ENCODE measurements at regions not wholly inside any gene's neighbourhood (a gene's known extent, or its start where the extent isn't known, plus 50 kb on each side); places are given as distances from the start of the nearest gene placed in this dataset.

GRCh38 chr14:101499080-101499479 is 62.2 kb upstream of the DIO3 start:
- no peak overlapping the region for H3K4me3 ChIP-seq (ENCODE audit: low read depth, low read length)
- TF ChIP-seq, protein P1, sequence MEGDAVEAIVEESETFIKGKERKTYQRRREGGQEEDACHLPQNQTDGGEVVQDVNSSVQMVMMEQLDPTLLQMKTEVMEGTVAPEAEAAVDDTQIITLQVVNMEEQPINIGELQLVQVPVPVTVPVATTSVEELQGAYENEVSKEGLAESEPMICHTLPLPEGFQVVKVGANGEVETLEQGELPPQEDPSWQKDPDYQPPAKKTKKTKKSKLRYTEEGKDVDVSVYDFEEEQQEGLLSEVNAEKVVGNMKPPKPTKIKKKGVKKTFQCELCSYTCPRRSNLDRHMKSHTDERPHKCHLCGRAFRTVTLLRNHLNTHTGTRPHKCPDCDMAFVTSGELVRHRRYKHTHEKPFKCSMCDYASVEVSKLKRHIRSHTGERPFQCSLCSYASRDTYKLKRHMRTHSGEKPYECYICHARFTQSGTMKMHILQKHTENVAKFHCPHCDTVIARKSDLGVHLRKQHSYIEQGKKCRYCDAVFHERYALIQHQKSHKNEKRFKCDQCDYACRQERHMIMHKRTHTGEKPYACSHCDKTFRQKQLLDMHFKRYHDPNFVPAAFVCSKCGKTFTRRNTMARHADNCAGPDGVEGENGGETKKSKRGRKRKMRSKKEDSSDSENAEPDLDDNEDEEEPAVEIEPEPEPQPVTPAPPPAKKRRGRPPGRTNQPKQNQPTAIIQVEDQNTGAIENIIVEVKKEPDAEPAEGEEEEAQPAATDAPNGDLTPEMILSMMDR (IDR thresholded peaks at IDR 0.05; ENCODE audit: low read depth, low read length): no peak

DNA sequence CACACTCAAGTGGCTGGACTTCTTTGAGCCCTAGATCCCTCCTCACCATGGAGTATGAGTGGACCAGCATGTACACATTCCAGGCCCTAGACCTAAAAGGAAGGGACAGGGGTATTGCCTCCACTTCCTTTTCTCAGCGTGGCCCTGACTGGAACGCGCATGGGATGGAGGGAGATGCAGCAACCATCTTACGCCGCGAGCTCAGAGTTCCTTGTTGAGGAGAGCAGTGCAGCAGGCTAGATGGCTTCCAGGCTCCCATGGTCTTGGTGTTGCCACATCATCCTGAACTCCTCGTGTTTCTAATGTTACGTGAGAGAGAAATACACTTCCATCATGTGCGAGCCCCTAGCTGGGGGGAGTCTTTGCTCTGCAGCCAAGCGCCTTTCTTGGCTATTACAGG is 61.8 kb upstream of the DIO3 start:
- H3K4me3 ChIP-seq (ENCODE audit: low read depth, low read length): no peak overlapping the region
- TF ChIP-seq, protein P1 (IDR thresholded peaks at IDR 0.05; ENCODE audit: low read depth, low read length): no peak

DNA sequence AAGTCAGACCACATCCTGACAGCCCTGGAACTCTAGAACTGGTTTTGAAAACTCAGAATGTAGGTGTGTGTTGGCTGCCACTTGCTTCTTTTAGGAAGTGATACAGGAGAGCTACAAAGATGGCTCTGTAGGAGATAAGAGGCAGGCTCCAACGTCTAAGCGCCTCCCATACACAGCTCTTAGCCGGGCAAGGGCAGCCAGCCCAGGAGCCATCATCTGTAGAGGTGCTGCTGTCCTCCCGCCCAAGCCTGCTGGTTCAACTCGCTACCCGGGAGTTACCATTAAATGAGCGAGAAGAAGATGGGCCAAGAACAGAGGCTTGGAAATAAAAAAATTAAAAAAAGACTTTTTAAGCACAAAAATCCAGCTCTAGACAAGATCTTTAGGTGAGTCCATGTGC is 61.2 kb upstream of the DIO3 start:
- H3K4me3 ChIP-seq (ENCODE audit: low read depth, low read length): no peak overlapping the region
- TF ChIP-seq, protein P1 (IDR thresholded peaks at IDR 0.05; ENCODE audit: low read depth, low read length): no peak

DNA sequence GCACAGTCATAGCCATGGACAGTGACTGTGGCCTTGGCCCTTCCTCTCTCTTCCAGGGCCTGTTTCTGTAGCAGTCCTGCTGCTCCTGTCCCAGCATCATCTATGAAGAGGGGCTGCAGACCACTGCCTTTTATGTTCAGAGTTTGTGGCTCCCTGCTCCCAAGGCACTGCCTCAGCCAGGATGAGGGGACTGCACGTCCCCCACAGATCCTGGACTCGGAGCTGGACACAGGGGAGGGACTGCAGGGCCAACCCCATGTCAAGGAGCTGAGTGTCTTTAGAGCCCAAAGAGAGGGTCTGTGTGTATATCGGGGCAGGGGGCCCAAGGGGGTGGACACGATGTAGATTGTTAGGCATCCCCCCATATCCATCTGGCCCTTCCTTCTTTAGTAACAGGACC is 60.6 kb upstream of the DIO3 start:
- TF ChIP-seq, protein P1 (IDR thresholded peaks at IDR 0.05; ENCODE audit: low read depth, low read length): no peak
- H3K4me3 ChIP-seq (ENCODE audit: low read depth, low read length): no peak overlapping the region

DNA sequence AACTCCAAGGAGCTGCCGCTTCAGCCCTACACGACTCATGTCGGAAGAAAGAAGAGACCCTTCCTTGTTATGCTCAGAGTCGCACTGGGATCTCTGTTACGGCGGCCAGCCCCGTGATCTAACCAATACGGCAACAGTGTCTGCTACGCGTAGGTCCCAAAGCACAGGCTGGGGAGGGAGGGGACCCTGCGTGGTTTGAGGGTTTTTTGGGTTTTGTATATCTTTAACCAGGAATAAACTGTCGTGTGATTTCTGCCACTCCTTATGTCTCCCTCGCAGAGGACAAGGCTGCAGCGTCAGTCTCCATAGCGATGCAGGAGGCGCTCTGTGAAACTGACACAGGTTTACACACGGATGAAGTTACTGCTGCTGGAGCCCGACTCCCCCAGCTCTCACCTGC is 60.0 kb upstream of the DIO3 start:
- H3K4me3 ChIP-seq (ENCODE audit: low read depth, low read length): no peak overlapping the region
- TF ChIP-seq, protein P1 (IDR thresholded peaks at IDR 0.05; ENCODE audit: low read depth, low read length): no peak

- TF ChIP-seq, protein P1 (IDR thresholded peaks at IDR 0.05; ENCODE audit: low read depth, low read length): no peak
- H3K4me3 ChIP-seq (ENCODE audit: low read depth, low read length): no peak overlapping the region
Measured at GRCh38 chr14:101501858-101502615, 59.3 kb upstream of the DIO3 start.

DNA sequence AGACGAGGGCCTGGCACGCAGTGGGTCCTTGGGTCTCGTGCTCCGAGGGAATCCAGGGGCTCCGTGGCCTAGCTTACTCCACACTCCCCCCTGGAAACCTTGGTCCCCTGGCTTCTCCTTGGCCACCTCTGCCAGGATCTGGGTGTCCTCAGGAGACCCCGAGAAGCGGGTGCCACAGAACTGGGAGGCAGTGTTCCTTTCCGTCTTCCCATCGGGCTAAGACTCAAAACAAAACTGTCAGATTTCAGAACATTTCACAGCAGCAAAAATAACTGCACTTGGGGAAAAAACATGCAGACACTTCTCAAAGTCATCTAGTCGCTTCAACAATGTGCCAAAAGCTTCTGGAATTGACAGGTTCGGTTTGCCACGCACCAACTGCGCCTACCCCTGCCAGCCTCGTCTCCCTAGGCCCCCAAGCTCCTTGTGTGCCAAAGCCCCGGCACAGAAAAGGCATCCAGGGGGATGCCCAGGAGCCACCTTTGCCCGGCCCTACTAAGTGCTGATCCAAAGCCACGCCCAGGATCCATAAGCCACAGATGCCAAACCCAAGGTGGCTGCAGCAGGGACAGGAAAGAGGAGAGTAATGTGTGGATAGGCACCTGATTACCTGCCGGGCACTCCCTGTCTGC is 58.4 kb upstream of the DIO3 start:
- H3K4me3 ChIP-seq (ENCODE audit: low read depth, low read length): no peak overlapping the region
- TF ChIP-seq, protein P1 (IDR thresholded peaks at IDR 0.05; ENCODE audit: low read depth, low read length): no peak
